ENCODE measurements at regions not wholly inside any gene's neighbourhood (a gene's known extent, or its start where the extent isn't known, plus 50 kb on each side); places are given as distances from the start of the nearest gene placed in this dataset.

- no peaks in the 10 kb centered on the region for H3K36me3 ChIP-seq (ENCODE audit: low read depth)
- no peaks in the 10 kb centered on the region for H3K9me3 ChIP-seq
- no peak overlapping the region for H3K4me3 ChIP-seq
- intact Hi-C loops (cut with DNase I, micrococcal nuclease) = no loop called here
- DNase-seq = no peak
- ATAC-seq = no peak
- H3K4me1 ChIP-seq (ENCODE audit: low read depth) = no peaks in the 10 kb centered on the region
- TF ChIP-seq CTCF (IDR thresholded peaks at IDR 0.05) = no peak
Measured at GRCh38 chr2:7473135-7473771, 556.0 kb downstream of the RNF144A start.

- no peaks in the 10 kb centered on the region for H3K9me3 ChIP-seq
- no peak for TF ChIP-seq CTCF (IDR thresholded peaks at IDR 0.05)
- no peaks in the 10 kb centered on the region for H3K4me1 ChIP-seq (ENCODE audit: low read depth)
- H3K36me3 ChIP-seq (ENCODE audit: low read depth) = no peaks in the 10 kb centered on the region
- no peak overlapping the region for H3K4me3 ChIP-seq
- intact Hi-C loops (cut with DNase I, micrococcal nuclease) = no loop called here
- no peak for DNase-seq
- ATAC-seq = no peak
Measured at GRCh38 chr2:7476371-7476770, 559.2 kb downstream of the RNF144A start.

GRCh38 chr2:7479603-7480002 lies 562.4 kb downstream of the RNF144A start:
- Histone ChIP-seq H3K9me3 (no peaks in the 10 kb centered on the region), H3K36me3 (ENCODE audit: low read depth) (no peaks in the 10 kb centered on the region), H3K4me3 (no peak overlapping the region), H3K4me1 (ENCODE audit: low read depth) (no peaks in the 10 kb centered on the region)
- ATAC-seq (no peak), DNase-seq (no peak)
- no peak for TF ChIP-seq CTCF (IDR thresholded peaks at IDR 0.05)
- intact Hi-C loops (cut with DNase I, micrococcal nuclease) = no loop called here

- intact Hi-C loops (cut with DNase I, micrococcal nuclease) = no loop called here
- Histone ChIP-seq H3K36me3 (ENCODE audit: low read depth) (no peaks in the 10 kb centered on the region), H3K4me1 (ENCODE audit: low read depth) (no peaks in the 10 kb centered on the region), H3K4me3 (no peak overlapping the region), H3K9me3 (no peaks in the 10 kb centered on the region)
- no peak for ATAC-seq
- no peak for DNase-seq
- TF ChIP-seq CTCF (IDR thresholded peaks at IDR 0.05) = no peak
Measured at GRCh38 chr2:7480431-7480830, 563.2 kb downstream of the RNF144A start.

GRCh38 chr2:7490672-7491071 lies 573.5 kb downstream of the RNF144A start:
- no peak overlapping the region for H3K4me3 ChIP-seq
- DNase-seq (no peak), ATAC-seq (no peak)
- no peaks in the 10 kb centered on the region for H3K36me3 ChIP-seq (ENCODE audit: low read depth)
- no peak for TF ChIP-seq CTCF (IDR thresholded peaks at IDR 0.05)
- H3K4me1 ChIP-seq (ENCODE audit: low read depth) = no peaks in the 10 kb centered on the region
- intact Hi-C loops (cut with DNase I, micrococcal nuclease) = no loop called here
- no peaks in the 10 kb centered on the region for H3K9me3 ChIP-seq

GRCh38 chr2:7492719-7493118 lies 575.5 kb downstream of the RNF144A start:
- Histone ChIP-seq H3K36me3 (ENCODE audit: low read depth) (no peaks in the 10 kb centered on the region), H3K4me1 (ENCODE audit: low read depth) (no peaks in the 10 kb centered on the region), H3K9me3 (no peaks in the 10 kb centered on the region), H3K4me3 (no peak overlapping the region)
- DNase-seq (no peak), ATAC-seq (no peak)
- no peak for TF ChIP-seq CTCF (IDR thresholded peaks at IDR 0.05)
- intact Hi-C loops (cut with DNase I, micrococcal nuclease) = no loop called here

All from mucosa of descending colon (tissue), 3 donors.